ENCODE measurements at regions not wholly inside any gene's neighbourhood (a gene's known extent, or its start where the extent isn't known, plus 50 kb on each side); places are given as distances from the start of the nearest gene placed in this dataset.

DNA sequence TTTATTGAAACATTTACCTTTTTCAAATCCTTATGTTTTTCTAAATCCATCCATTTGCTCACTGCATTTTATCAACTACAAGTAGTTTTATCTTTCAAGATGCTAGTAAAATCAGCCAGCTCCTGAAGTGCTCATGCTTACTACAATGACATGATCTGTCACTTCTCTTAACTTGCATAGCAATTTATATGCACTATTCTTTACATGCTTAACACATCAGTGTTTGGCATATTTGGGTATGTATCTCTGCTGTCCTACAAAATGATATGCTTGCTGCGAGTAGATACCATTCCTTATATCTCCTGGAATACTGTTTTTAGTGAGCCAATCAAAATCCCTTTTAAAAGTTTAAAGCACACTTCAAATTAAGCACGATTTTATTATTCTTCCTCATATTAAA, 2726.8 kb downstream of the PCDH7 start:
- TF ChIP-seq RCOR1 (IDR thresholded peaks at IDR 0.05; ENCODE audit: low read depth, low read length) (no peak), BHLHE40 (IDR thresholded peaks at IDR 0.05; ENCODE audit: low read depth, low read length) (no peak), RAD21 (conservative IDR thresholded peaks at IDR 0.05 in 1 of 2, IDR thresholded peaks at IDR 0.05 in 1 of 2) (no peak), EHF (CRISPR knock-in tag; IDR thresholded peaks at IDR 0.05) (no peak), PHF8 (IDR thresholded peaks at IDR 0.05; ENCODE audit: borderline replicate concordance, low read depth) (no peak)
- TF ChIP-seq, protein P1, sequence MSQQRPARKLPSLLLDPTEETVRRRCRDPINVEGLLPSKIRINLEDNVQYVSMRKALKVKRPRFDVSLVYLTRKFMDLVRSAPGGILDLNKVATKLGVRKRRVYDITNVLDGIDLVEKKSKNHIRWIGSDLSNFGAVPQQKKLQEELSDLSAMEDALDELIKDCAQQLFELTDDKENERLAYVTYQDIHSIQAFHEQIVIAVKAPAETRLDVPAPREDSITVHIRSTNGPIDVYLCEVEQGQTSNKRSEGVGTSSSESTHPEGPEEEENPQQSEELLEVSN (IDR thresholded peaks at IDR 0.05; ENCODE audit: borderline replicate concordance, low read depth): no peak
- CTCF ChIA-PET: no interaction called here
- FAIRE-seq: no peak
- H3K4me2 ChIP-seq: no peak overlapping the region
- H3K27ac ChIP-seq: no peak overlapping the region
- no peaks in the 10 kb centered on the region for H3K9me3 ChIP-seq
- no peak for ATAC-seq
- no peak overlapping the region for H3K4me3 ChIP-seq
- POLR2A ChIA-PET: no interaction called here
- no peak for DNase-seq (ENCODE audit: low read depth in 1 of 2, low spot score in 1 of 2)
- WGBS (ENCODE audit: missing lambda C conversion rate): 28% methylated on average over 2 of the region's 2 CpGs
- H3K4me1 ChIP-seq: no peaks in the 10 kb centered on the region

DNA sequence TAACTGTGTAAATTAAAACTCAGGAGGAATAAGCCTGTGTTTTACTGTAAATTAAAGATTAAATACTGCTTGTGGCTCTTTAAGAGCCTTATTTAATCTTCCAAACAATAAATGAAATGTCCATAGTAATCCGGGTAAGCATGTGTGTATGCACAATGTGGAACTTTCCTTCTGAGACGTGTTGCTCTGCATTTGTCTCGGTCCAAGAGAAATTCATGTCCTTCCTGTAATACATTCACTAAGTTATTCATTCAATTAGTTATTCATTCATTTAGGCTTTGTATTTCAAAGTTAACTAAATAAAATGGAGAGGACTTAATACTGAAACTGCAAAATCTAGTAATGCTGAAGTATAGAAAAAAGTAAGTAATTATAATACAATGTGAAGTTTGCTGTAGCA, 2728.8 kb downstream of the PCDH7 start:
- Histone ChIP-seq H3K4me3 (no peak overlapping the region), H3K9me3 (no peaks in the 10 kb centered on the region), H3K27ac (no peak overlapping the region), H3K4me2 (no peak overlapping the region), H3K4me1 (no peaks in the 10 kb centered on the region)
- no peak for TF ChIP-seq JUNB (IDR thresholded peaks at IDR 0.05)
- no peak for TF ChIP-seq RCOR1 (IDR thresholded peaks at IDR 0.05; ENCODE audit: low read depth, low read length)
- TF ChIP-seq, protein P2, sequence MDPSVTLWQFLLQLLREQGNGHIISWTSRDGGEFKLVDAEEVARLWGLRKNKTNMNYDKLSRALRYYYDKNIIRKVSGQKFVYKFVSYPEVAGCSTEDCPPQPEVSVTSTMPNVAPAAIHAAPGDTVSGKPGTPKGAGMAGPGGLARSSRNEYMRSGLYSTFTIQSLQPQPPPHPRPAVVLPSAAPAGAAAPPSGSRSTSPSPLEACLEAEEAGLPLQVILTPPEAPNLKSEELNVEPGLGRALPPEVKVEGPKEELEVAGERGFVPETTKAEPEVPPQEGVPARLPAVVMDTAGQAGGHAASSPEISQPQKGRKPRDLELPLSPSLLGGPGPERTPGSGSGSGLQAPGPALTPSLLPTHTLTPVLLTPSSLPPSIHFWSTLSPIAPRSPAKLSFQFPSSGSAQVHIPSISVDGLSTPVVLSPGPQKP (IDR thresholded peaks at IDR 0.05; ENCODE audit: low read depth, low read length): no peak
- TF ChIP-seq ZFP36 (IDR thresholded peaks at IDR 0.05; ENCODE audit: borderline replicate concordance, partially characterized antibody): no peak
- no peak for TF ChIP-seq MYC (IDR thresholded peaks at IDR 0.05; ENCODE audit: borderline replicate concordance, low read length)
- no peak for TF ChIP-seq FOXS1 (CRISPR knock-in tag; IDR thresholded peaks at IDR 0.05)
- TF ChIP-seq HDAC2 (IDR thresholded peaks at IDR 0.05): no peak
- no peak for TF ChIP-seq USF2 (IDR thresholded peaks at IDR 0.05)
- no peak for TF ChIP-seq HOXB5 (CRISPR knock-in tag; IDR thresholded peaks at IDR 0.05)
- TF ChIP-seq PHF8 (IDR thresholded peaks at IDR 0.05; ENCODE audit: borderline replicate concordance, low read depth): no peak
- TF ChIP-seq RNF2 (IDR thresholded peaks at IDR 0.05; ENCODE audit: borderline replicate concordance, low read depth): no peak
- POLR2A ChIA-PET: no interaction called here
- FAIRE-seq (no peak), ATAC-seq (no peak), DNase-seq (ENCODE audit: low read depth in 1 of 2, low spot score in 1 of 2) (no peak)
- WGBS (ENCODE audit: missing lambda C conversion rate): 56% methylated on average over 3 of the region's 3 CpGs
- CTCF ChIA-PET: no interaction called here

DNA sequence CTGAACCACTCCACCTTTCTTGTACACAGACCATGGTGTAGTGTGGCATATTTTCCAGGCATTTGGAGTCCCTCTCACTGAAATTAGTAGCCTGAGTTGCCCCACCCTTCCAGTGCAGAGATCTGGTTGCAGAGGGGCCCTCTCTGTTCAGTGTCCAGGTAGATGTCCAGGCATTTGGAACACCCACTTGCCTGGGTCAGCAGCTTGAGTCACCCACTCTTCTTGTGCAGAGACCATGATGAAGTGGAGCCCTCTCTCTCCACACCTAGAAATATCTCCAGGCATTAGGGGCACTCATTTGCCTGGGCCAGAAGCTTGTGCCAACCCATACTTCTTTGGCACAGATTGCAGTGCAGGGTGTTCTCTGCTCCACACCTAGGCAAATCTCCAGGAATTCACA, 2733.3 kb downstream of the PCDH7 start:
- TF ChIP-seq CBX8 (IDR thresholded peaks at IDR 0.05): no peak
- no peak for TF ChIP-seq BHLHE40 (IDR thresholded peaks at IDR 0.05; ENCODE audit: low read depth, low read length)
- no peak for TF ChIP-seq RCOR1 (IDR thresholded peaks at IDR 0.05; ENCODE audit: low read depth, low read length)
- no peak for TF ChIP-seq EP300 (IDR thresholded peaks at IDR 0.05)
- TF ChIP-seq, protein P3, sequence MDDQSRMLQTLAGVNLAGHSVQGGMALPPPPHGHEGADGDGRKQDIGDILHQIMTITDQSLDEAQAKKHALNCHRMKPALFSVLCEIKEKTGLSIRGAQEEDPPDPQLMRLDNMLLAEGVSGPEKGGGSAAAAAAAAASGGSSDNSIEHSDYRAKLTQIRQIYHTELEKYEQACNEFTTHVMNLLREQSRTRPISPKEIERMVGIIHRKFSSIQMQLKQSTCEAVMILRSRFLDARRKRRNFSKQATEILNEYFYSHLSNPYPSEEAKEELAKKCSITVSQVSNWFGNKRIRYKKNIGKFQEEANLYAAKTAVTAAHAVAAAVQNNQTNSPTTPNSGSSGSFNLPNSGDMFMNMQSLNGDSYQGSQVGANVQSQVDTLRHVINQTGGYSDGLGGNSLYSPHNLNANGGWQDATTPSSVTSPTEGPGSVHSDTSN (IDR thresholded peaks at IDR 0.05): no peak
- TF ChIP-seq EHF (CRISPR knock-in tag; IDR thresholded peaks at IDR 0.05): no peak
- no peak for TF ChIP-seq NR3C1 (IDR thresholded peaks at IDR 0.05)
- no peak for TF ChIP-seq CTCF (IDR thresholded peaks at IDR 0.05)
- ATAC-seq: no peak
- no peak for DNase-seq (ENCODE audit: low read depth in 1 of 2, low spot score in 1 of 2)
- ChIA-PET CTCF (no interaction called here), POLR2A (no interaction called here)
- H3K27ac ChIP-seq: no peak overlapping the region
- no peaks in the 10 kb centered on the region for H3K4me1 ChIP-seq
- no peaks in the 10 kb centered on the region for H3K9me3 ChIP-seq
- FAIRE-seq: no peak
- H3K4me3 ChIP-seq: no peak overlapping the region
- H3K4me2 ChIP-seq: no peak overlapping the region
